Right atrium auricular region (tissue), 2 donors: ENCODE measurements at regions not wholly inside any gene's neighbourhood (a gene's known extent, or its start where the extent isn't known, plus 50 kb on each side); places are given as distances from the start of the nearest gene placed in this dataset.
A peak's percentile ranks its signal among the peaks of the same experiment; 100 is the strongest.

ENCODE experiments used
- DNase-seq: peaks from one replicate; pipeline ENCODE4 v3.0.0-alpha.2; 2019; ENCODE audit warnings: low spot score
- H3K27ac ChIP-seq, 2 donors: fragments of 200-600 bp; sonication (generic); 1 replicate in 1 of 2; 2 replicates in 1 of 2; pipeline ENCODE4 v1.5.1; 2016 to 2019
- H3K27me3 ChIP-seq, 2 donors: fragments of 200-600 bp; sonication (generic); one replicate each; pipeline versions ENCODE4 v1.5.1 to v1.6.0; 2017 to 2019
- H3K36me3 ChIP-seq: fragments of 200-600 bp; sonication (generic); one replicate; pipeline ENCODE4 v1.5.1; 2016
- H3K4me1 ChIP-seq, 2 donors: fragments of 200-600 bp; sonication (generic); one replicate each; pipeline versions ENCODE4 v1.5.1 to v1.6.0; 2017 to 2019
- H3K4me3 ChIP-seq, 2 donors: fragments of 200-600 bp; sonication (generic); 1 replicate in 1 of 2; 2 replicates in 1 of 2; pipeline ENCODE4 v1.5.1; 2017 to 2019; ENCODE audit warnings: mild to moderate bottlenecking in 1 of 2, moderate library complexity in 1 of 2
- H3K9me3 ChIP-seq, 2 donors: fragments of 200-600 bp; sonication (generic); one replicate each; pipeline ENCODE4 v1.5.1; 2019
- CTCF ChIP-seq, 2 donors: fragments of 200-600 bp; sonication (generic); IDR thresholded peaks; one replicate each; pipeline ENCODE4 v1.5.1; 2019; ENCODE audit warnings: antibody characterized with exemption in 2 of 2

- H3K27me3 ChIP-seq, result no peaks in the 10 kb centered on the region
- H3K9me3 ChIP-seq, result no peaks in the 10 kb centered on the region
- no peak for TF ChIP-seq CTCF (IDR thresholded peaks at IDR 0.05)
- no peak overlapping the region for H3K4me3 ChIP-seq
- DNase-seq, result no peak
- H3K4me1 ChIP-seq, result no peaks in the 10 kb centered on the region
- H3K27ac ChIP-seq, result no peak overlapping the region
- no peaks in the 10 kb centered on the region for H3K36me3 ChIP-seq
Observed at GRCh38 chr4:138943893-138944292, 71.7 kb upstream of the NOCT start.

GRCh38 chr4:138941037-138941436, 74.5 kb upstream of the NOCT start:
- no peak for DNase-seq
- Histone ChIP-seq H3K4me1 (no peaks in the 10 kb centered on the region), H3K36me3 (no peaks in the 10 kb centered on the region), H3K9me3 (no peaks in the 10 kb centered on the region), H3K4me3 (no peak overlapping the region), H3K27ac (no peak overlapping the region), H3K27me3 (no peaks in the 10 kb centered on the region)
- no peak for TF ChIP-seq CTCF (IDR thresholded peaks at IDR 0.05)

- no peaks in the 10 kb centered on the region for H3K36me3 ChIP-seq
- H3K27ac ChIP-seq, result no peak overlapping the region
- no peak overlapping the region for H3K4me3 ChIP-seq
- H3K27me3 ChIP-seq, result no peaks in the 10 kb centered on the region
- H3K4me1 ChIP-seq, result no peaks in the 10 kb centered on the region
- no peak for TF ChIP-seq CTCF (IDR thresholded peaks at IDR 0.05)
- H3K9me3 ChIP-seq, result no peaks in the 10 kb centered on the region
- DNase-seq, result no peak
Observed at GRCh38 chr4:138939960-138940359, 75.6 kb upstream of the NOCT start.

GRCh38 chr4:138938366-138938690, 77.3 kb upstream of the NOCT start:
- Histone ChIP-seq H3K4me1 (no peaks in the 10 kb centered on the region), H3K9me3 (no peaks in the 10 kb centered on the region), H3K27ac (no peak overlapping the region), H3K27me3 (no peaks in the 10 kb centered on the region), H3K4me3 (no peak overlapping the region), H3K36me3 (no peaks in the 10 kb centered on the region)
- DNase-seq, result no peak
- TF ChIP-seq CTCF (IDR thresholded peaks at IDR 0.05), result peak; percentile 31 to 69

- TF ChIP-seq CTCF (IDR thresholded peaks at IDR 0.05), result no peak
- DNase-seq, result no peak
- no peaks in the 10 kb centered on the region for H3K27me3 ChIP-seq
- no peak overlapping the region for H3K27ac ChIP-seq
- H3K9me3 ChIP-seq, result no peaks in the 10 kb centered on the region
- H3K36me3 ChIP-seq, result no peaks in the 10 kb centered on the region
- no peaks in the 10 kb centered on the region for H3K4me1 ChIP-seq
- H3K4me3 ChIP-seq, result no peak overlapping the region
Observed at GRCh38 chr4:138935135-138935807, 80.3 kb upstream of the NOCT start.

GRCh38 chr4:138927072-138927471, 88.5 kb upstream of the NOCT start:
- no peak overlapping the region for H3K4me3 ChIP-seq
- H3K27ac ChIP-seq, result no peak overlapping the region
- no peak for TF ChIP-seq CTCF (IDR thresholded peaks at IDR 0.05)
- DNase-seq, result no peak
- no peaks in the 10 kb centered on the region for H3K36me3 ChIP-seq
- no peaks in the 10 kb centered on the region for H3K9me3 ChIP-seq
- H3K4me1 ChIP-seq, result no peaks in the 10 kb centered on the region
- H3K27me3 ChIP-seq, result no peaks in the 10 kb centered on the region
